Epithelial cell of esophagus (primary cell): ENCODE measurements at regions not wholly inside any gene's neighbourhood (a gene's known extent, or its start where the extent isn't known, plus 50 kb on each side); places are given as distances from the start of the nearest gene placed in this dataset.

Experiments used
- DNase-seq: peaks from one replicate; pipeline ENCODE4 v3.0.0; 2010; ENCODE audit warnings: low read depth
- H3K4me3 ChIP-seq: 2 replicates; pipeline ENCODE4 v1.5.1; 2011; ENCODE audit warnings: mild to moderate bottlenecking, low read length, control low read depth
- CTCF ChIP-seq: IDR thresholded peaks from 2 replicates; pipeline ENCODE4 v1.5.1; 2011; ENCODE audit warnings: low read depth, mild to moderate bottlenecking, low read length, control low read depth, inconsistent platforms; ENCODE audit not compliant: insufficient read depth; ENCODE audit errors: missing control alignments

DNA sequence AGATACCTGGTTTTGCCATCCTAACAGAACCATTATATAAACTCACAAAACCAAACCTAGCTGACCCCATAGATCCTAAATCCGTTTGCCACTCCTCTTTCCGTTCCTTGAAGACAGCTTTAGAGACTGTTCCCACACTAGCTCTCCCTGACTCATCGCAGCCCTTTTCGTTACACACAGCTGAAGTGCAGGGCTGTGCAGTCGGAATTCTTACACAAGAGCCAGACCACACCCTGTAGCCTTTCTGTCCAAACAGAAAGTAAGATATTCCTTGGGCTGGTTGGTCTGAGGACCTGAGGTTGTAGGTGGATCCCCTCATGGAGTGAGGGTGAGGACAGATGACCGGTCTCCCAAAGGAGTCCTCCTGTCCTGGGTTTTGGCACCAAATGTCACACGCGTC lies 56.7 kb upstream of the NAA35 start:
- peak; percentile 52 for DNase-seq
- no peak overlapping the region for H3K4me3 ChIP-seq
- TF ChIP-seq CTCF: no peak

DNA sequence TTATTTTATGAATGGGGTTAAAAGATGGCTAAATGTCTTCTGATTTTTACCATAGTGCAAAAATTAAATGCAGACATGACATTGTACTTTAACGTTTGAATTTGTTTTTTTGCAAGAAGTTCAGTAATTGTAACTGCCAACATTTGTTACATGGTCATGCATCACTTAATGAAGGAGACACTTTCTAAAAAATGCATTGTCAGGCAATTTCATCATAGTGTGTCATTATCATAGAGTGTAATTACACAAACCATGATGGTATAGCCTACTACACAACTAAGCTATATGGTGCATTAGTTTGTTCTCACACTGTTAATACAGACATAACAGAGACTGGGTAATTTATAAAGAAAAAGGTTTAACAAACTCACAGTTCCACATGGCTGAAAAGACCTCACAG lies 50.0 kb upstream of the NAA35 start:
- no peak overlapping the region for H3K4me3 ChIP-seq
- DNase-seq: no peak
- no peak for TF ChIP-seq CTCF
